B cell (primary cell): ENCODE measurements at regions not wholly inside any gene's neighbourhood (a gene's known extent, or its start where the extent isn't known, plus 50 kb on each side); places are given as distances from the start of the nearest gene placed in this dataset.

Source experiments
- ATAC-seq: fragments of 200-7000 bp; cut with Tn5 transposase; one replicate; pipeline ENCODE4 v1.10.0; 2021; ENCODE audit warnings: low read depth, mild to moderate bottlenecking, moderate number of reproducible peaks, moderate library complexity
- CTCF ChIA-PET: fragments of 350-600 bp; sonication (Branson Sonifier 250); formaldehyde crosslinking; loops from one replicate; lab custom pipeline; 2021; ENCODE audit warnings: antibody characterized with exemption, inconsistent platforms; lab: Charles Lee
- POLR2A ChIA-PET: fragments of 350-600 bp; sonication (Branson Sonifier 250); formaldehyde crosslinking; loops from one replicate; lab custom pipeline; 2021; ENCODE audit warnings: antibody characterized with exemption; lab: Charles Lee
- DNase-seq: peaks from one replicate; pipeline ENCODE4 v3.0.0; 2013
- H2AFZ ChIP-seq: 2 replicates; pipeline ENCODE4 v1.6.1; 2012; ENCODE audit warnings: mild to moderate bottlenecking, low read depth, low read length; ENCODE audit not compliant: insufficient read depth, poor library complexity, severe bottlenecking
- H3K27ac ChIP-seq, 2 donors: 1 replicate in 1 of 2; 2 replicates in 1 of 2; pipeline ENCODE4 v1.5.1; 2012 to 2013; ENCODE audit warnings: low read length in 2 of 2, mild to moderate bottlenecking in 2 of 2, moderate library complexity in 1 of 2
- H3K27me3 ChIP-seq, 4 experiments: fragments of 200-600 bp in 1 of 4; sonication (generic) in 1 of 4; replicated peaks in 1 of 4; 1 replicate in 2 of 4; 2 replicates in 2 of 4; pipeline versions ENCODE4 v1.6.1 to v1.7.0; 2013 to 2016; ENCODE audit warnings: low read length in 3 of 4, mild to moderate bottlenecking in 2 of 4, mixed read lengths in 1 of 4, moderate library complexity in 1 of 4; ENCODE audit not compliant: insufficient read depth in 4 of 4, control insufficient read depth in 3 of 4; ENCODE audit errors: control extremely low read depth in 1 of 4
- H3K36me3 ChIP-seq, 2 experiments: replicated peaks in 1 of 2; 1 replicate in 1 of 2; 2 replicates in 1 of 2; pipeline versions ENCODE4 v1.6.1 to v1.7.1; 2013; ENCODE audit warnings: low read length in 1 of 2; ENCODE audit not compliant: insufficient read depth in 2 of 2, control insufficient read depth in 1 of 2; ENCODE audit errors: control extremely low read depth in 1 of 2, extremely low read depth in 1 of 2
- H3K4me1 ChIP-seq, 2 donors: fragments of 200-600 bp in 1 of 2; sonication (generic) in 1 of 2; 1 replicate in 1 of 2; 2 replicates in 1 of 2; pipeline versions ENCODE4 v1.5.1 to v1.6.1; 2013 to 2017; ENCODE audit warnings: low read length in 2 of 2; ENCODE audit not compliant: control insufficient read depth in 2 of 2, insufficient read depth in 2 of 2
- H3K4me2 ChIP-seq: replicated peaks from 2 replicates; pipeline ENCODE3; 2012; ENCODE audit warnings: mild to moderate bottlenecking, low read depth, low read length; ENCODE audit not compliant: poor library complexity, severe bottlenecking
- H3K4me3 ChIP-seq, 5 experiments: fragments of 200-600 bp in 1 of 5; sonication (generic) in 1 of 5; 1 replicate in 3 of 5; 2 replicates in 2 of 5; pipeline versions ENCODE4 v1.5.1 to v1.7.0; 2011 to 2016; ENCODE audit warnings: low read length in 4 of 5, mild to moderate bottlenecking in 4 of 5, low read depth in 2 of 5, control low read depth in 1 of 5, moderate library complexity in 1 of 5; ENCODE audit not compliant: insufficient read depth in 1 of 5; ENCODE audit errors: control extremely low read depth in 1 of 5, extremely low read depth in 1 of 5
- H3K79me2 ChIP-seq: fragments of 200-600 bp; sonication (generic); one replicate; pipeline ENCODE4 v1.6.0; 2016; ENCODE audit warnings: low read length; ENCODE audit not compliant: control insufficient read depth, insufficient read depth
- H3K9ac ChIP-seq: fragments of 200-600 bp; sonication (generic); 2 replicates; pipeline ENCODE4 v1.6.1; 2017; ENCODE audit warnings: mild to moderate bottlenecking, low read length, moderate library complexity
- H3K9me3 ChIP-seq, 3 donors: one replicate each; pipeline versions ENCODE4 v1.6.1 to v1.7.1; 2013; ENCODE audit warnings: low read length in 2 of 3; ENCODE audit not compliant: control insufficient read depth in 2 of 3, insufficient read depth in 1 of 3; ENCODE audit errors: control extremely low read depth in 1 of 3
- H4K20me1 ChIP-seq: 2 replicates; pipeline ENCODE4 v1.6.0; 2012; ENCODE audit warnings: mild to moderate bottlenecking, low read length; ENCODE audit not compliant: insufficient read depth, control insufficient read depth, poor library complexity, severe bottlenecking
- H3K27ac Mint-ChIP-seq: one replicate; pipeline ENCODE4 v1.8.0; 2021; ENCODE audit warnings: mixed read lengths
- H3K27me3 Mint-ChIP-seq: one replicate; pipeline ENCODE4 v1.8.0; 2021; ENCODE audit warnings: mixed read lengths
- H3K4me1 Mint-ChIP-seq: one replicate; pipeline ENCODE4 v1.8.0; 2021; ENCODE audit warnings: mixed read lengths
- H3K4me3 Mint-ChIP-seq: one replicate; pipeline ENCODE4 v1.8.0; 2021; ENCODE audit warnings: mixed read lengths
- H3K9me3 Mint-ChIP-seq: one replicate; pipeline ENCODE4 v1.8.0; 2022; ENCODE audit warnings: mixed read lengths; ENCODE audit not compliant: insufficient read depth
- EZH2 ChIP-seq: IDR thresholded peaks from 2 replicates; pipeline ENCODE4 v1.6.1; 2012; ENCODE audit warnings: borderline replicate concordance, low read depth, mild to moderate bottlenecking, moderate library complexity, low read length; ENCODE audit not compliant: insufficient read depth, poor library complexity, severe bottlenecking
- WGBS: methylation state at CpG from one replicate; pipeline ENCODE4 v1.1.5; 2013; ENCODE audit warnings: missing lambda C conversion rate; ENCODE audit not compliant: insufficient coverage; 5-methylcytosine and 5-hydroxymethylcytosine counted together
- intact Hi-C: fragments of 100-400 bp; cut with micrococcal nuclease; formaldehyde crosslinking; loops from one replicate; pipeline ENCODE4 v1.10.0; 2022
- TF ChIP-seq, protein P1 (sequence below): fragments of 200-600 bp; IDR thresholded peaks from one replicate; pipeline ENCODE4 v1.8.0; 2022; ENCODE audit warnings: antibody characterized with exemption, mild to moderate bottlenecking

DNA sequence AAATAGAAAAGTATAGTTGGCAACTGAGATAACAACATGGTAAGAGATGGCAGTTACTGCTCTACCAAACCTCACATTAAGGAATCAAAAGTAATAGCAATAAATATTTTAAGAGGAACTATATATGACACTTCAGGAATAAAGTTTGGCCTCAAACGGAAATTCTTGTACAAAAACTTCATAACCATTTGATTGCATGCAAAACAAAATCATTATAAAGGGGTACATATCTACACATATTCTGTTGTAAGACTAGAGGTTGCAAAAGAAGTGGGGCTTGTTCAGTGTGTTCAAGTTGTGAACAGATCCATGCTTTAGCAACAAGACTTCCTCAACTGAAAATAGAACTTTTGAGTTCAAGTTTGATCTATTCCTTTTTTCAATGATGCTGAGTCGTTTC, 133.5 kb upstream of the MIR17HG start:
- no peak overlapping the region for H3K4me3 ChIP-seq
- H3K9me3 ChIP-seq: no peaks in the 10 kb centered on the region
- H3K9ac ChIP-seq: no peak overlapping the region
- no peak overlapping the region for H3K4me2 ChIP-seq
- no peak overlapping the region for H2AFZ ChIP-seq
- H3K27me3 ChIP-seq: no peaks in the 10 kb centered on the region
- no peaks in the 10 kb centered on the region for H3K79me2 ChIP-seq
- CTCF ChIA-PET: no interaction called here
- H3K27ac ChIP-seq: no peak overlapping the region
- Mint-ChIP-seq H3K4me1 (no peaks in the 10 kb centered on the region), H3K27me3 (peaks cover 3% of the 10 kb centered on the region), H3K9me3 (peaks cover 6% of the 10 kb centered on the region), H3K4me3 (no peak overlapping the region), H3K27ac (no peak overlapping the region)
- H3K36me3 ChIP-seq: no peaks in the 10 kb centered on the region
- TF ChIP-seq, protein P1, sequence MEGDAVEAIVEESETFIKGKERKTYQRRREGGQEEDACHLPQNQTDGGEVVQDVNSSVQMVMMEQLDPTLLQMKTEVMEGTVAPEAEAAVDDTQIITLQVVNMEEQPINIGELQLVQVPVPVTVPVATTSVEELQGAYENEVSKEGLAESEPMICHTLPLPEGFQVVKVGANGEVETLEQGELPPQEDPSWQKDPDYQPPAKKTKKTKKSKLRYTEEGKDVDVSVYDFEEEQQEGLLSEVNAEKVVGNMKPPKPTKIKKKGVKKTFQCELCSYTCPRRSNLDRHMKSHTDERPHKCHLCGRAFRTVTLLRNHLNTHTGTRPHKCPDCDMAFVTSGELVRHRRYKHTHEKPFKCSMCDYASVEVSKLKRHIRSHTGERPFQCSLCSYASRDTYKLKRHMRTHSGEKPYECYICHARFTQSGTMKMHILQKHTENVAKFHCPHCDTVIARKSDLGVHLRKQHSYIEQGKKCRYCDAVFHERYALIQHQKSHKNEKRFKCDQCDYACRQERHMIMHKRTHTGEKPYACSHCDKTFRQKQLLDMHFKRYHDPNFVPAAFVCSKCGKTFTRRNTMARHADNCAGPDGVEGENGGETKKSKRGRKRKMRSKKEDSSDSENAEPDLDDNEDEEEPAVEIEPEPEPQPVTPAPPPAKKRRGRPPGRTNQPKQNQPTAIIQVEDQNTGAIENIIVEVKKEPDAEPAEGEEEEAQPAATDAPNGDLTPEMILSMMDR: no peak
- TF ChIP-seq EZH2: no peak
- POLR2A ChIA-PET: no interaction called here
- 0% methylated on average over 1 of the region's 2 CpGs for WGBS
- no peak for ATAC-seq
- DNase-seq: no peak
- H4K20me1 ChIP-seq: no peaks in the 10 kb centered on the region
- intact Hi-C loops: no loop called here
- H3K4me1 ChIP-seq: no peaks in the 10 kb centered on the region

DNA sequence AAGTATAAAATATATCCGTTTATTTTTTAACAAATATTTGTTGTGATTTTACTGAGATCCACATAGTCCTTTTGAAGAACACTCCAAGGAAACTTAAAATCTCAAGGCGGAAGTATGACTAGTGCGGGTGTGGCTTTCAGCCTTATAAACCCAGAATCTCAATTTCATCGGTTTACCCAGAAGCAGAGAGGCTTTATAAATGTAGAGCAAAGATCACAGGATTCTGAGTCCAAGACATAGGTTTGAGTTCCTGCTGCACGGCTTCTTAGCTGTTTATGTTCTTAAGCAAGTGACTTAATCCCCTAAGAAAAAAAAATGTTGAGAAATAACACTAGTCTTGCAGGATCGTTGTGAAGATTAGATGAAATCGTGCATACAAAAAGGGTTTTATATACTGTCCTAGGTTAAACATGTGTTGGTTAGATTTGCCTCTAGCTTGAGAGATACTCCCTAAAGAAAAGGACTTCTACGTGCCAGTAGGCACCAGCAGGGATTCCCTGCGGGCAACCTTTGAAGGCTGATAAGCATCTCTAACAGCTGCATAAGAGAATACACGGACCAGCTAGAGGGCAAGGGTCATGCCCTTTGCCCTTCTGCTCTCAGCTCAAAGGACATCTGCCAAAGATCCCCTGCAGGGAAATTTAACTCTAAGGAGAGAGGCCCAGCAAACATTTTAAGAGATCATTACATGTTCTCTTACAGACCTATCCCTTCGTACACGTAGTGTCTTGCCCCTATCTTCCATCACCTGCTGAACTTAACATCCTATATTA, 130.4 kb upstream of the MIR17HG start:
- Histone ChIP-seq H4K20me1 (no peaks in the 10 kb centered on the region), H3K4me2 (no peak overlapping the region), H3K4me3 (no peak overlapping the region), H3K79me2 (no peaks in the 10 kb centered on the region), H3K9ac (no peak overlapping the region), H3K36me3 (no peaks in the 10 kb centered on the region), H3K4me1 (no peaks in the 10 kb centered on the region), H2AFZ (no peak overlapping the region), H3K9me3 (no peaks in the 10 kb centered on the region), H3K27me3 (no peaks in the 10 kb centered on the region), H3K27ac (no peak overlapping the region)
- ATAC-seq (no peak), DNase-seq (no peak)
- WGBS: 89% methylated on average over 8 of the region's 12 CpGs
- H3K27ac Mint-ChIP-seq: no peak overlapping the region
- no peak for TF ChIP-seq EZH2
- TF ChIP-seq, protein P1: no peak
- H3K4me3 Mint-ChIP-seq: no peak overlapping the region
- no peaks in the 10 kb centered on the region for H3K9me3 Mint-ChIP-seq
- ChIA-PET CTCF (no interaction called here), POLR2A (no interaction called here)
- no peaks in the 10 kb centered on the region for H3K4me1 Mint-ChIP-seq
- intact Hi-C loops: no loop called here
- H3K27me3 Mint-ChIP-seq: peaks cover 3% of the 10 kb centered on the region
